Daoy (cell line): ENCODE measurements at regions not wholly inside any gene's neighbourhood (a gene's known extent, or its start where the extent isn't known, plus 50 kb on each side); places are given as distances from the start of the nearest gene placed in this dataset.

ENCODE experiments used
- DNase-seq: peaks from one replicate; pipeline ENCODE4 v3.0.0-alpha.2; 2015; ENCODE audit warnings: low read depth

DNA sequence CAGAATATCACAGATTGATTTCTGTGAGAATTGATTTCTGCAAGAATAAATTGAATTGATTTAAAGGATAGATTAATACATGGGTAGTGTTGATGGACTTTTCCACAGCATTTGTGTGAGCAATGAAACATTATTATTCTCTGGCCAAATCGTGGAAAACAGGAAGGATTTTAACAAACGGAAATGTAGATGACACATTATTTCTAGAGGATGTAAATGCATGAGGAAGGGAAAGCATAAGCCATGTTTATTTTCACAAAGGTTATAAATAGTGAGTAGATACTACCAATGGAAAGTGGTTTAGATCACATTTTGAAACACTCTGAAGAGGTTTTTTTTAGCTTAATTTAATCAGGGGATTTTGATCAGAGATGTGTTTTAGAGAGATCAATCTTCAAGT, 1534.6 kb upstream of the MIR17HG start:
- DNase-seq = no peak

DNA sequence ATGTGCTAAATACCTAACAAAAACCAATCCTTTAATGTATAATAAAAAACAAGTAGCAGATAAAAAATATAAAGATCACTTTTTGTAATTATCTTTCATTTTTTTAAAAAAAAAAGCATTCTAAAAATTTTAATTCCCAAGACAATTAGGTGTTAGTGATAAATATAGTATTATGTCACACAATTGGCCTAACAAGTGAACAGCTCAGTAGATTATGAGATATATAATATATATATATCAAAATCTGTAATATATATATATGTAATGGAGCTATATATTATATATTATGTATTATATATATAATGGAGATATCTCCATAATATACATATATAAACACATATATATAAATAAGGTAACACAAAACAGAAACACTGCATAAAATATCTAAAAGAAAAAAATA, 1531.1 kb upstream of the MIR17HG start:
- DNase-seq = no peak

DNA sequence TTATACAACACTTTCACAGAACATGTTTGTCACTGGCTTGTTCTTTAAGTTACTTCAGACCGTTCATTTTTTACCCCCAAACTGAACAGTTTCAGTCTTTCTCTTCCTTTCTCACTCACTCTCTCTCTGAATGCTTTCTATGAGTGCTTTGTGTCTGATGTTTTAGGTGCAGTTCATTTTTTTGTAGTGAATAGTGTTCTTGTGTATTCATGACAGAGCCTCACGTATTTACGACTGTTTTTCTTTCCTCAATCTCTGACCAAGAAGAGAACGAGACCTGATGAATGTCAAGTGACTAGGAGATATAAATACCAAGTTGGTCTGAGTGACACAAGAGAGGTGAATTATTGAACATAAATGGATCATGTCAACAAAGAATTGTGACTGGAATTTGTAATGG, 1525.0 kb upstream of the MIR17HG start:
- no peak for DNase-seq

DNA sequence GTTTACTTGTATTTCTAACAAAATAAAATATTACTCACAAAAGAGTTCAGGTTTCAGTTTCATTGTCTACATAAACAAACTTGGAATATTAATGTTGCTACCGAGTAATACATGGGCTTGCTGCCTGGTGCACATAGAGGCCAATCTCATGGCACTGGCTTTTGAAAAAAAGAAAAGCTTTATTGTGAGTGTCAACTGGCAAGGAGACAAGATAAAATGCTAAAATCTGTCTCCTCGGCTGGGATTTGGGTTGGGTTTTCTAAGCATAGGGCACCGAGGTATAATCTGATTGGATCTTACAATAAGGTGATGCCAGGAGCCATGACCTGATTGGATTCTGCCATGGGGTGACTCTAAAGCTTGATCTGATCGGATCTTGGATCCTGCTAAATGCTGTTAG, 1519.9 kb upstream of the MIR17HG start:
- DNase-seq = no peak

DNA sequence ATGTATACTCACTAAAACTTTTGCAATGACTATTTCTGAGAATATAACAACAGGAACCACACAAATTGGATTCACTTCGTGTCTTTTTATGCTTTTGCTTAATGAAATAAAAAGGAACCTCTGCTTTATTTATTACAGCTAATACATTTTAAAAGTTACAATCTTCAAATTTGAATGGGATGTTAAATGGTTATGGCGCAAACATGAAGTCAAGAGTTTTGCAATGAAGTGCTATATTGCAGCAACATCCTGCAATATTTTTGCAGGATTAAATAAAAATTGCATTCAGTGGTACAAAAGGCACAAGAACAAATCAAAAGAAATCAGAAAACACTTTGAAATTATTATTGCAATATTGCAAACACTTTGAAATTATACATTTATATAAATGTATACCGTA, 1519.0 kb upstream of the MIR17HG start:
- no peak for DNase-seq

DNA sequence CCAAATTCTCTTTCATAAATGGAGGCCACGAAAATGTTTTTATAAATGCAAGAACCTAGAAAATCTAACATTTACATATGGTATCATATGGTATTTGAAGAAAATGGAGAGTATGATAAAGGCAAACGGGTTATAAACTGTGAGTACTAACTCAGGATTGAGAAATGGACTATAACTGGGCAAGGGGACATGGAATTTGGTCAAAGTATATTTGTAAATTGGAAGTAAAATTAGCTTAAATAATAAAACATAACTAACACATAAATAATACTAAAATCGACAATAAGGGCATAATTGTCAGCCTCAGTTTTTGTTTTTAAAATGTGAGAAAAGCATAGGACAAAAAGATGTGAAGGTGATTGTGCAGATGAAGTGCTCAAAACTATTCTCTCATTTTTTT, 1516.3 kb upstream of the MIR17HG start:
- DNase-seq = no peak

DNA sequence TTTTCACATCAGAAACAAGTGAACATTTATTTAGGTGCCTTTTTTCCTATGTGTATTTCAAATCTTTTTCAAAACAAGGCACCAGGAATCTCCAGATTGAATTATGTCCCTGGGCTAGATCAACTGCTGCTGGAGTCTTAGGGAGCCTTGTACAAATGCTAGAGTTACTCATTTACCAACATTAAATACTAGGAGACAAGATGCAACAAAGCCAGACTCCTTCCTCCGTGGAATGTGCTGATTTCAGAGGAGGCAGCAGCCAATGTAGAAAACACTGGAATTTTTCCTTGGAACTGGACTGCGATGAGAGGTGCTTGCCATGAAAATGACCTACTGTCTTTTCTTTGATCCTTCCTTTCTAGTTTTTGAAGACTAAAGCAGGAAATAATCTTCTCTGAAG, 1514.7 kb upstream of the MIR17HG start:
- no peak for DNase-seq

DNA sequence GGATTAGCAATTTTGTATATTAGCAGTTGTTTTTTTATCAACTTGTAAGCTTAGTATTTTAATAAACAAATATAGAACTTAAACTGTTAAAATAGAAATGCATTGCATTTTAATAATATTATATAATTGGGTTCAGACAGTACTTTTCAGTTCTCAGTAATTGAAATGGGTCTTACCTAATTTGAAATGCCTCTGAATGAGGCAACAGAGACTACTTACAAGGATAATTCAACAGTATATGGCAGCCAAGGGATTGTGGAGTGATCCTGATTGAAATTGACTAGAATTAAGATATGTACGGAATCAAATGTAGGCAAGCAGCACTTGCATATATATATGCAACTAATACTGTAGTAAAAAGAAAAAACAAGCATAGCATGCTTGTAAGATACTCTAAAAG, 1503.9 kb upstream of the MIR17HG start:
- no peak for DNase-seq

DNA sequence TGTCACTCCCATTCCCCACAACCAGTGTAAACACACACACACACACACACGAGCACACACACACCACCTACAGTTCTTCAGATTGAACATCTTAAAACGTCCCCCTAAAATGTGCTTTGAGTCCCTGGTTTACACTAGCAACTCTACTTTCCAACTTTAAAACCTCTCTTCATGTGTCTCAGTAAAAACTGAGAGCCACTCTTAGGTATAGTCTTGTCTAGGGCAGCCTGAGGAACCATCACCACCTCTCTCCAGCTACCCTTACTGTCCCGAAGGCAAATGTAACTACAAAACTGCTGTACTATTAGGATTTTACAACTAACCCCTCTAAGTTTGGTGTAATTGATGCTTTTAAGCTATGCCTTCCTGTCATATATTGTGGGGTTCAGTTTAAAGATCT, 1501.6 kb upstream of the MIR17HG start:
- DNase-seq = no peak

DNA sequence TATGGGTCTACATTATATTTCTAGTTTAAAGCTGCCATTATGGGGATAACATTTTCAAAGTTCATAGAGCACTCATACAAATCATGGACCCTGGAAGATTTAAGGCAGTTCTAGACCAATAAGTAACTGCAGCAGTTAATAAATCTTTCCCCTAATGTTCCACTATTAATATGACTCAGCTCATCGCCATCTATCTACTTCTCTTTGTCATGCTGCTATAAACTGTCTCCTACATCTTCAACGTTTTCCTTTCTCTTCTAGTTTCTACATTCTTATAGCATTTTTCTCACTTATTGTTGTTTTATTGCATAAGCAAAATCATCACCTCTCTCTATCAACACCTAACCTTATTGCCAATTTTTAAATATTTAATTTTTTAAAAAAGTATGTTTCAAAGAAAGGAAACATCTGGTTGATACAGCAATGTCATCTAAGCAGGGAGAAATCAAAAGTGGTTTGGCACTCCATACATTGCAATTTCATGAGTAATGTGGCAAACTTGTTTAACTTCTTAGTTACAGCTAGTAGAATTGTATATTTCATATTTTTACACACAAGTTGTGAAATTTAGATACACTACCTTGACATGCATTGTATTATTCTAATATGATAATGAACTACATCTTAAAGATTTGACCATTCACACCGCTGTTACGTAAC, 1500.4 kb upstream of the MIR17HG start:
- DNase-seq = no peak

DNA sequence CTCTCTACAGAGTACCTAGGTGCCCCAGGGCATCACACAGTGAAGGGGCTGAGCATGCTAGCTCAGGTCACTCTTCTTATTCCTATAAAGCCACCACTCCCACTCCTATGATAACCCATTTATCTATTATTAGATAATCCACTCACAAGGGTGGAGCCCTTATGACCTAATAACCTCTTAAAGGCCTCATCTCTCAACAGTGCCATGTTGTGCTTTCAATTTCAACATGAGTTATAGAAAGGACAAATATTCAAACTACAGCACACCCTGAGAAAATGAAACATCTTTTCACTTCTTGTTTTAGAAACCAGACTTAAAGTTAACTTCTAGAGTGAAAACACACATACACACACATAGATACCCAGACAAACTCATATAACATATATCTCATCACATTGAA, 1494.9 kb upstream of the MIR17HG start:
- no peak for DNase-seq

DNA sequence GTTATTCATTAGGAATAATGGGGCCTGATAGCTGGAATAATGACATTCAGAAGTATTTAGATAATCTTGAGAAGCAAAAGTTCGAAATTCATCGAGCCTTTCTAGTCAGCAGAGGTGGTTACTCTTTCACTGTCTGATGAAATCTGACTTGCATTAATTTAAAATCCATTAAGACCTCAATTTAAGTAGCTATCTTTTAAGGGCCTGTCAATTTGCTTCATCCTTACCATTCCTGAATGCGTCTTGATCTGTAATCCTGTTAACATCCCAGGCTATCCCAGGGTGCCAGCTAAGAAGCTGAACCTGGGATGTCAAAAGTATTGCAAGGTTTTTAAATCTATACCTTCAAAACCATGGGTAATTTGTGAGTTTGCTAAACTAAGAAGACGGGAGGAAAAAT, 1491.0 kb upstream of the MIR17HG start:
- no peak for DNase-seq

DNA sequence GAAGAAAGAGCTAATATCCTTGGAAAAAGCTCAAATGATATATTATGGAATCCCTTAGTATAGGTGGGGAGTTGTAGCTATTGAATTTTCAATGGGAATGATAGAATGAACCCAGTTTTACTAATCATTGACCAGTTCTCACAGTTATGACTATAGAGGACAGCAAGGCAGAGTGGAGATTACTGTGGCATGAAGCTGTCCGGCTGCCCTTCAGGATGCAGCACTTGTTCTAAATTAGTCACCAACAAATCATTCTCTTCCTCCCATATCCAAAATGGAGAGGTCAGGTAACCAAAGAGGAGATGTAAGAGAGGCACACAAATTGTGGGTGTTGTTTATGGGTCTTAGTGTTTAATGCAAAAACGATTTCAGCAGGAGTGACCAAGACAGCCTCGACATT, 1490.0 kb upstream of the MIR17HG start:
- no peak for DNase-seq

DNA sequence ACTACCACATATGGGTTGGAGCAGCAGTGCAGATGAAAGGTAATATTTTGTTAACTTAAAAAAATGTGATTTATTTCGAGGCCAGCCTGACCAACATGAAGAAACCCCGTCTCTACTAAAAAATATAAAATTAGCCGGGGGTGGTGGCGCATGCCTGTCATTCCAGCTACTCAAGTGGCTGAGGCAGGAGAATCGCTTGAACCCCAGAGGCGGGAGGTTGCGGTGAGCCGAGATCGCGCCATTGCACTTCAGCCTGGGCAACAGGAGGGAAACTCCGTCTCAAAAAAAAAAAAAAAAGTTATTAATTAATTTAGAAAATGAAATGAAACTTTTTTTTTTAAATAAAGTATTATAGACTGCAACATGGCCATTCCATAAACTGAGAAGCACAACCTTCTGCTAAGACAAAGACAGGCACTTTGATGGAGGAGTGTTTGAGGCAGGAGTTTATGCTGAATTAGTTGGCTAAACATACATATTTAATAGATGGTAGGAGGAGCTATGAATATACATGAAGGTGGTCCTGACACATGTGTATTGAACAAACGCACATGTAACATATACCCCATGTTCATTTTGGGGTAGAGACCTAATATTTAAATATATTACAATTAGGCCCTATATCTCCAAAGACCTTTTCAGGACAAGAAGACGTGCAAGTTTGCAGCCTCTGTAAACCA, 1485.3 kb upstream of the MIR17HG start:
- no peak for DNase-seq

DNA sequence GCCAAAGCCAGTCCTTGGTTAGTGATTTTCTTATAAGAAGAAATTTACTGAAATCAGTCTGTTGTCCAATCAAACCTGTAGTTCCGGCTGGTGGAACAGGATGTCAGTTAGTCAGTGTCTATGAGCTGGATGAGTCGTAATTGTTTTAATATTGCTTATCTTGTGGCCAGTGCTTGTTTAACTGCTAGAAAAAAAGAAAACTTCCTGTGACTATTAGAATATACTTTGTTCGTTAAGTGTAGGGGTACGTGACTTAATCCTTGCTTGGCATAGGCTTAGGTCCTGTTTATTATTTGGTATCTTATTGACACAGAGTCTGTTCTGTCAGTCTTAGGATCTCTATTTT, 1484.8 kb upstream of the MIR17HG start:
- DNase-seq = no peak

DNA sequence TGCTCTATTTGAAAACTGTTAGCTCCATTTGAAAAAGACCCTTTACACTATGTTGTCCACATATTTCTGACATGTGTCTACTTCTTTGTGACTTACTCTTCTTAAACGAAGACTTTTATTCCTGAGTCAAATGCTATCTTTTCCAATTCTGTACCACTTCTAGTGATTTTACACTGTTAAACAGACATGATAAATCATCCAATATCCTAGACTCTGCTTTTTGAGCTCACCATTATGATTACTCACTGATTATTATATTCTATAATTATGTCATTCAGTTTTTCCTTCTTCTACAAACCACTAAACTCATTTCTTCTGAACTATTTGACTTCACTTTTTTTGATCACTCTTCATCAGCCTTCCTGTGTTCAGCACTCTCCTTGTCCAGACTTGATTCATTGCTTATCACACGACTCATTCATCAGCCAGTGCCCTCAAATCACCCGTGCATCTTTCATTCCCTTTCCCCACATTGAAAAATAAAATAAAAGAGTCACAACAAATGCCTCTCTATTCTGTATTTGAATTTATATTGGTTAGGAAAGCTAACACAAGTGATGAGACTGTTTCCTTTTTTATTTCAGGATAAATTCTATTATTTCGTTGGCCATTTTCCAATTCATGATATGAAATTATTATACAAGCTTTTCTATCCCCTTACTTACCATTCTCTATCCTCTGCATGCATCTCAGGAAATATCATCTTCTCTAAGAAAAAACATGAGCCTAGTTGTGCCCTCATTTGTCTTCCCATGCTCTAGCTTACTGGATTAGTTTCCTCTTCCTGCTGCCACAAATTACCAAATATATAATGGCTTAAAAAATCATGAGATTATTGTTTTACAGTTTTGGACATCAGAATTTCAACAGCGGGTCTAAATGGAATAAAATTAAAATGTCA, 1482.1 kb upstream of the MIR17HG start:
- DNase-seq = no peak

DNA sequence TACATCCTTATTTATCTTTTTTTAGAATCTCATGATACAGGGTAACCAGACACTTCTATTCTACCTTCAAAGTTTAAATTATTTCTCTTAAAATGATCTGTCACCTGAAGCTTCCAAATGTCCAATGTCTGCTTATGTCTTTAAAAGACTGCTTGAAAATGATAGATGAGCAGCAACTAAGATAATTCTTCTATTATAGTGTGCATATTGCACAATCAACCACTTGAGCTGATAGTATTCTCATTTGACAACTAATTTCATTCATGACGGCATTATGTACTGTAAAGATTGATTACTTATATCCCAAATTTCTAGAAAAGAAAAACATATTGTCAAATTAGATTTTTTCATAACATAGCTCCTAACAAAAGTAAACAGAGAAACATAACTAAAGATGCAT, 1478.2 kb upstream of the MIR17HG start:
- DNase-seq = no peak

DNA sequence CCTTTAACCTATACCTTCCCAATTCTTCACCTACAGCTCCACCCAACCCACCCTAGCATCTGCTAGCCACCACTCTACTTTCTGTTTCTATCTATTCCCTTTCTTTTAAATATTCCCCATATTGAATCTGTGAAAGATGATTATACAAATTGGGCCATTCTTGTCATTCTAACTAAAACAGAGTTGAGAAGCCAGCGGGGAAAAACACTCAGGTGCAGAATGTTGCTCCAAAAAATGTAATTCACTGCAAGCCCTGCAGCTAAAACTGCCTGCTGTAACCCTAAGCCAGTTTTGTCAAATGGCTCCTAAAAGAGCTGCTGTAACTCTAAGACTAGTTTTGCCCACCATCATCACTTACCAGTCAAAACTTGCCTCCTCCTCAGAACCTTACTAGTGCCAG, 1468.6 kb upstream of the MIR17HG start:
- no peak for DNase-seq

DNA sequence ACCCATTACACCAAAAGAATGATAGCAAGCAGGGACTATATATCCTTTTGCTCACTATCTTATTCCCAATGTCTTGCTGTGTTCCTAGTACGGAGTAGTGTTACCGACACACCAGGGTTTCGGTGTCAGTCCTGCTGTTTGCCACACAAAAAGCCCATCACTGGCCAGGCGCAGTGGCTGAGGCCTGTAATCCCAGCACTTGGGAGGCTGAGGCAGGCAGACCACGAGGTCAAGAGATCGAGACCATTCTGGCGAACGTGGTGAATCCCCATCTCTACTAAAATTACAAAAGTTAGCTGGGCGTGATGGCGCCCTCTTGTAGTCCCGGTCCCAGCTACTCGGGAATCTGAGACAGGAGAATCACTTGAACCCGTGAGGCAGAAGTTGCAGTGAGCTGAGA, 1467.3 kb upstream of the MIR17HG start:
- no peak for DNase-seq

DNA sequence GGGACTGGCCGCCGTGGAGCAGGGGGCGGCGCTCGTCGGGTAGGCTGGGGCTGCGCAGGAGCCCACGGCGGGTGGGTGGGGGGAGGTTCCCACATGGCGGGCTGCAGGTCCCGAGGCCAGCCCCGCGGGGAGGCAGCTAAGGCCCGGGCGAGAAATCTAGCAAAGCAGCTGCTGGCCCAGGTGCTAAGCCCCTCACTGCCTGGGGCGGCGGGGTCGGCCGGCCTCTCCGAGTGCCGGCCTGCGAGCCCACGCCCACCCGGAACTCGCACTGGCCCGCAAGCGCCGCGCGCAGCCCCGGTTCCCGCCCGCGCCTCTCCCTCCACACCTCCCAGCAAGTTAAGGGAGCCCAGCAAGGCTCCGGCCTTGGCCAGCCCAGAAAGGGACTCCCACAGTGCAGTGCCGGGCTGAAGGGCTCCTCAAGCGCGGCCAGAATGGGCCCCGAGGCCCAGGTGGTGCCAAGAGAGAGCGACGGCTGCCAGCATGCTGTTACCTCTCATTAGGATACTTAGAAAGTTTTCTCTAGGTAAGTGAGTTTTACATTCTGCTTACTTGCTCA, 1463.5 kb upstream of the MIR17HG start:
- no peak for DNase-seq

DNA sequence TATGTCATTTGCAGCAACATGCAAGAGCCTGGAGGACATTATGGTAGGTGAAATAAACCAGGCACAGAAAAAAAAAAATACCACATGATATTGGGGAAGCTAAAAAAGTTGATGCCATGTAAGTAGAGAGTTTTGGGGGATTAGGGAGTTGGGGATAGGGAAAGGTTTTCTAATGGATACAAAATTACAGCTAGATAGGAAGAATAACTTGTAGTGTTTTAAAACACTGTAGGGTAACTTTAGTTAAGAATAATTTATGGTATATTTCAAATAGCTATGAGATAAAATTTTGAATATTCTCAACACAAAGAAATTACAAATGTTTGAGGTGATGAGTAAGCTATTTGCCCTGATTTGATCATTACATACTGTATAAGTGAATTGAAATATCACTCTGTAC, 1456.7 kb upstream of the MIR17HG start:
- DNase-seq = no peak

DNA sequence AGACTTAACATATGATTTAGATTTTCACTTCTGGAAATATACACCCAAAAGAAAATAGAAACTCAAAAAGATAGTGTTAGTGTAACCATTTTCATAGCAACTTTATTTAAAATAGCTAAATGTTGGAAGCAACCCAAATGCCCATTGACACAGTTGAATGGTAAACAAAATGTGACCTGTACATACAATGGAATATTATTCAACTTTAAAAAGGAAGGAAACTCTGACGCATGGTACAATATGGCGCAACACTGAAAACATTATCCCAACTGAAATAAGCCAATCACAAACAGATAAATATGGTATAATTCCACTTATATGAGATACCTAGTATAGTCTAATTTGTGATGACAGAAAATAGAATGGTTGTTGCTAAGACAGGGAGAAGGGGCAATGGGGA, 1456.1 kb upstream of the MIR17HG start:
- no peak for DNase-seq

DNA sequence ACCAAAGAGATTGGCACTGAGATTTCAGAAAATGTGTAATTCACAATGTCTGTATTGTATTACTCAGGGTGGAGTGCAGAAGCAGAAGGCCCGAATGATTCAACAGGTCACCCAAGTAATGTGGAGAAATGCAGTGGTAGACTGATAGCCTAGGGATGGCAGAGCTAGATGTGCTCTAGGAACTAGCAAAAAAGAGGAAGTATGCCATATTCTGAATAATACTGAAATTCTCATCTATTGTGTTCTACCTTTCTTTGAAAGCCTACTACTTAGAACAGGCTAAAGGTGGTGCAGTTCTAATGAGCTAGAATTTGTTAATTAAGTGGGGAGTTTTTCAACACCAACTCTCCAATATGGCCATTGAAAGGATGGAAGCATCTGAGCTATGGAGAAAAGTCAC, 1449.8 kb upstream of the MIR17HG start:
- DNase-seq = no peak
